Upper lobe of left lung (tissue), 4 donors: ENCODE measurements at regions not wholly inside any gene's neighbourhood (a gene's known extent, or its start where the extent isn't known, plus 50 kb on each side); places are given as distances from the start of the nearest gene placed in this dataset.

Experiments
- CTCF ChIP-seq, 6 experiments: fragments of 450-650 bp in 4 of 6; fragments of 200-600 bp in 2 of 6; sonication (generic) in 2 of 6; IDR thresholded peaks; one replicate each; pipeline ENCODE4 v1.5.1; 2016 to 2019; ENCODE audit warnings: antibody characterized with exemption in 6 of 6
- EP300 ChIP-seq, 4 donors: sonication (generic); formaldehyde crosslinking; IDR thresholded peaks; one replicate each; pipeline ENCODE4 v1.5.1; 2017; ENCODE audit warnings: antibody characterized with exemption in 4 of 4, control low read depth in 2 of 4
- POLR2A ChIP-seq, 4 donors: fragments of 450-650 bp; IDR thresholded peaks; one replicate each; pipeline ENCODE4 v1.5.1; 2016 to 2017; ENCODE audit warnings: antibody characterized with exemption in 4 of 4, mild to moderate bottlenecking in 2 of 4
- POLR2AphosphoS5 ChIP-seq, 2 donors: sonication (generic); formaldehyde crosslinking; IDR thresholded peaks; one replicate each; pipeline ENCODE4 v1.5.1; 2017; ENCODE audit warnings: antibody characterized with exemption in 2 of 2

- TF ChIP-seq CTCF (IDR thresholded peaks at IDR 0.05) (peak in 1 of 6 experiments; percentile 15), POLR2AphosphoS5 (IDR thresholded peaks at IDR 0.05) (no peak), POLR2A (IDR thresholded peaks at IDR 0.05) (no peak), EP300 (IDR thresholded peaks at IDR 0.05) (no peak)
Measured at GRCh38 chrX:143437439-143437838, 79.8 kb downstream of the SPANXN3 start.
